GM23248 (cell line): ENCODE measurements at regions not wholly inside any gene's neighbourhood (a gene's known extent, or its start where the extent isn't known, plus 50 kb on each side); places are given as distances from the start of the nearest gene placed in this dataset.

ENCODE experiments used
- EZH2 ChIP-seq: fragments of 200-600 bp; sonication (generic); IDR thresholded peaks from 2 replicates; pipeline ENCODE4 v1.6.1; 2018; ENCODE audit warnings: antibody characterized with exemption, mild to moderate bottlenecking; ENCODE audit not compliant: insufficient read depth, poor library complexity, severe bottlenecking
- EZH2phosphoT487 ChIP-seq: fragments of 200-600 bp; sonication (generic); IDR thresholded peaks from 2 replicates; pipeline ENCODE4 v1.6.1; 2018; ENCODE audit warnings: antibody characterized with exemption, moderate library complexity, mild to moderate bottlenecking, low read depth; ENCODE audit not compliant: insufficient read depth

- TF ChIP-seq EZH2 (no peak), EZH2phosphoT487 (no peak)
Measured at GRCh38 chr6:133635447-133635846, 253.5 kb upstream of the TCF21 start.
